Neuronal stem cell (in vitro differentiated cells): ENCODE measurements at regions not wholly inside any gene's neighbourhood (a gene's known extent, or its start where the extent isn't known, plus 50 kb on each side); places are given as distances from the start of the nearest gene placed in this dataset.
"Not testable (repeated sequence)": the region's sequence is repeated elsewhere in the genome, so short reads cannot be mapped to it uniquely, and the experiment has no call there.

Experiments
- DNase-seq: peaks from one replicate; pipeline ENCODE4 v3.0.0-alpha.2; 2013; ENCODE audit warnings: low spot score
- H2AFZ ChIP-seq: one replicate; pipeline ENCODE4 v1.6.1; 2013; ENCODE audit warnings: mild to moderate bottlenecking, low read length, inconsistent platforms
- H2AK5ac ChIP-seq: 2 replicates; pipeline ENCODE4 v1.6.1; 2013; ENCODE audit warnings: low read depth, mild to moderate bottlenecking, inconsistent platforms, low read length, moderate library complexity, mixed read lengths
- H2BK120ac ChIP-seq: 2 replicates; pipeline ENCODE4 v1.6.1; 2013; ENCODE audit warnings: low read depth, mild to moderate bottlenecking, inconsistent platforms, low read length, moderate library complexity, mixed read lengths
- H2BK12ac ChIP-seq: one replicate; pipeline ENCODE4 v1.6.1; 2013; ENCODE audit warnings: low read length, inconsistent platforms
- H2BK15ac ChIP-seq: 2 replicates; pipeline ENCODE4 v1.6.1; 2013; ENCODE audit warnings: mild to moderate bottlenecking, low read length, inconsistent platforms, mixed read lengths
- H2BK5ac ChIP-seq: one replicate; pipeline ENCODE4 v1.6.1; 2013; ENCODE audit warnings: inconsistent platforms, mild to moderate bottlenecking, low read length, moderate library complexity
- H3K14ac ChIP-seq: one replicate; pipeline ENCODE4 v1.6.1; 2013; ENCODE audit warnings: low read length, inconsistent platforms
- H3K18ac ChIP-seq: 2 replicates; pipeline ENCODE4 v1.6.1; 2013; ENCODE audit warnings: low read length, inconsistent platforms
- H3K23ac ChIP-seq: 2 replicates; pipeline ENCODE4 v1.6.1; 2013; ENCODE audit warnings: low read depth, mild to moderate bottlenecking, mixed read lengths, low read length, inconsistent platforms; ENCODE audit not compliant: poor library complexity
- H3K27ac ChIP-seq: replicated peaks from 3 replicates; pipeline ENCODE4 v1.5.1; 2013; ENCODE audit warnings: low read length, inconsistent platforms
- H3K27me3 ChIP-seq, 3 experiments: 2 replicates each; pipeline ENCODE4 v1.6.1; 2013; ENCODE audit warnings: low read length in 3 of 3, mild to moderate bottlenecking in 2 of 3, inconsistent platforms in 1 of 3, low read depth in 1 of 3, mixed read lengths in 1 of 3, moderate library complexity in 1 of 3; ENCODE audit not compliant: control insufficient read depth in 3 of 3, insufficient read depth in 3 of 3
- H3K36me3 ChIP-seq, 2 donors: replicated peaks in 1 of 2; 2 replicates each; pipeline ENCODE4 v1.6.1; 2013; ENCODE audit warnings: low read length in 2 of 2; ENCODE audit not compliant: control insufficient read depth in 2 of 2, insufficient read depth in 2 of 2
- H3K4ac ChIP-seq: 2 replicates; pipeline ENCODE4 v1.6.1; 2013; ENCODE audit warnings: inconsistent platforms, mild to moderate bottlenecking, low read length, moderate library complexity
- H3K4me1 ChIP-seq, 2 donors: 1 replicate in 1 of 2; 2 replicates in 1 of 2; pipeline ENCODE4 v1.6.1; 2013; ENCODE audit warnings: low read length in 2 of 2, low read depth in 1 of 2; ENCODE audit not compliant: control insufficient read depth in 2 of 2, insufficient read depth in 1 of 2
- H3K4me2 ChIP-seq: one replicate; pipeline ENCODE4 v1.6.1; 2013; ENCODE audit warnings: mild to moderate bottlenecking, low read length, inconsistent platforms; ENCODE audit not compliant: insufficient read depth, poor library complexity, severe bottlenecking
- H3K4me3 ChIP-seq, 2 donors: 2 replicates each; pipeline ENCODE4 v1.5.1; 2013; ENCODE audit warnings: low read length in 2 of 2, mild to moderate bottlenecking in 2 of 2, inconsistent platforms in 1 of 2, moderate library complexity in 1 of 2
- H3K79me1 ChIP-seq: one replicate; pipeline ENCODE4 v1.6.1; 2013; ENCODE audit warnings: low read depth, mild to moderate bottlenecking, inconsistent platforms, low read length, moderate library complexity
- H3K9ac ChIP-seq: one replicate; pipeline ENCODE4 v1.6.1; 2013; ENCODE audit warnings: mild to moderate bottlenecking, low read depth, low read length, inconsistent platforms; ENCODE audit not compliant: poor library complexity
- H3K9me3 ChIP-seq, 2 donors: replicated peaks in 1 of 2; 2 replicates each; pipeline versions ENCODE3 to v1.6.1; 2013; ENCODE audit warnings: low read length in 2 of 2, mild to moderate bottlenecking in 2 of 2, inconsistent platforms in 1 of 2, low read depth in 1 of 2, mixed read lengths in 1 of 2, moderate library complexity in 1 of 2; ENCODE audit not compliant: control insufficient read depth in 2 of 2, insufficient read depth in 1 of 2
- H4K8ac ChIP-seq: one replicate; pipeline ENCODE4 v1.6.1; 2013; ENCODE audit warnings: low read depth, mild to moderate bottlenecking, inconsistent platforms, low read length, moderate library complexity
- H4K91ac ChIP-seq: one replicate; pipeline ENCODE4 v1.6.1; 2013; ENCODE audit warnings: low read length, low read depth, mild to moderate bottlenecking, inconsistent platforms; ENCODE audit not compliant: poor library complexity
- WGBS, 2 donors: extraction: QIAGEN DNeasy Blood & Tissue Kit; methylation state at CpG; one replicate each; pipeline ENCODE4 v1.1.7; 2013; ENCODE audit warnings: missing lambda C conversion rate in 2 of 2, mixed read lengths in 1 of 2; ENCODE audit not compliant: insufficient read length in 2 of 2, insufficient replicate concordance in 1 of 2; ENCODE audit errors: extremely low coverage in 2 of 2; 5-methylcytosine and 5-hydroxymethylcytosine counted together

GRCh38 chr5:25441810-25442209 lies 797.0 kb upstream of the CDH10 start:
- Histone ChIP-seq H3K18ac (no peak overlapping the region), H3K36me3 (no peaks in the 10 kb centered on the region), H3K23ac (no peak overlapping the region), H3K4ac (no peak overlapping the region), H3K4me2 (no peak overlapping the region), H4K8ac (no peak overlapping the region), H3K4me3 (no peak overlapping the region), H3K27me3 (no peaks in the 10 kb centered on the region), H3K14ac (no peak overlapping the region), H2BK120ac (no peak overlapping the region), H3K27ac (no peak overlapping the region), H2AK5ac (no peak overlapping the region), H3K4me1 (no peaks in the 10 kb centered on the region), H3K9ac (no peak overlapping the region), H2BK15ac (no peak overlapping the region), H3K9me3 (no peaks in the 10 kb centered on the region), H2AFZ (no peak overlapping the region), H3K79me1 (no peaks in the 10 kb centered on the region), H2BK12ac (no peak overlapping the region), H4K91ac (no peak overlapping the region), H2BK5ac (no peak overlapping the region)
- DNase-seq = no peak
- WGBS, 2 donors = no CpG with 5 or more reads among the region's 4 CpGs

- no peak for DNase-seq
- WGBS, 2 donors = no CpG with 5 or more reads among the region's 5 CpGs
- no peak overlapping the region for H4K8ac ChIP-seq
- no peak overlapping the region for H3K9ac ChIP-seq
- no peaks in the 10 kb centered on the region for H3K9me3 ChIP-seq
- no peak overlapping the region for H3K4ac ChIP-seq
- no peaks in the 10 kb centered on the region for H3K36me3 ChIP-seq
- no peak overlapping the region for H2AK5ac ChIP-seq
- no peak overlapping the region for H2BK5ac ChIP-seq
- no peak overlapping the region for H4K91ac ChIP-seq
- H3K27me3 ChIP-seq = no peaks in the 10 kb centered on the region
- H3K18ac ChIP-seq = no peak overlapping the region
- no peak overlapping the region for H3K14ac ChIP-seq
- no peak overlapping the region for H3K4me3 ChIP-seq
- no peak overlapping the region for H2BK12ac ChIP-seq
- H3K23ac ChIP-seq = no peak overlapping the region
- H3K27ac ChIP-seq = no peak overlapping the region
- no peaks in the 10 kb centered on the region for H3K79me1 ChIP-seq
- H2BK120ac ChIP-seq = no peak overlapping the region
- H2BK15ac ChIP-seq = no peak overlapping the region
- H2AFZ ChIP-seq = no peak overlapping the region
- no peak overlapping the region for H3K4me2 ChIP-seq
- H3K4me1 ChIP-seq = no peaks in the 10 kb centered on the region
Measured at GRCh38 chr5:25439025-25439424, 794.2 kb upstream of the CDH10 start.

GRCh38 chr5:25438375-25438774 lies 793.6 kb upstream of the CDH10 start:
- H2AK5ac ChIP-seq, DNase-seq, H3K4me3 ChIP-seq, H3K9ac ChIP-seq, H2BK15ac ChIP-seq, H3K4ac ChIP-seq, H3K18ac ChIP-seq, H3K4me2 ChIP-seq, H3K23ac ChIP-seq, H3K79me1 ChIP-seq, H2AFZ ChIP-seq, H2BK120ac ChIP-seq, H3K4me1 ChIP-seq, H3K14ac ChIP-seq, H4K8ac ChIP-seq, H3K27me3 ChIP-seq, H3K36me3 ChIP-seq, H3K27ac ChIP-seq, H4K91ac ChIP-seq, H2BK5ac ChIP-seq, H2BK12ac ChIP-seq, H3K9me3 ChIP-seq: not testable (repeated sequence)
- WGBS, 2 donors = no CpG with 5 or more reads among the region's 6 CpGs

- H3K9ac ChIP-seq = no peak overlapping the region
- H4K91ac ChIP-seq = no peak overlapping the region
- H3K4me1 ChIP-seq = no peaks in the 10 kb centered on the region
- no peak overlapping the region for H3K18ac ChIP-seq
- H3K4ac ChIP-seq = no peak overlapping the region
- H2BK15ac ChIP-seq = no peak overlapping the region
- no peak overlapping the region for H2AK5ac ChIP-seq
- no peak for DNase-seq
- H3K27me3 ChIP-seq = no peaks in the 10 kb centered on the region
- no peak overlapping the region for H2BK120ac ChIP-seq
- no peak overlapping the region for H3K4me3 ChIP-seq
- no peak overlapping the region for H2BK12ac ChIP-seq
- no peaks in the 10 kb centered on the region for H3K9me3 ChIP-seq
- no peak overlapping the region for H4K8ac ChIP-seq
- no CpG with 5 or more reads among the region's 3 CpGs for WGBS, 2 donors
- H3K23ac ChIP-seq = no peak overlapping the region
- H3K36me3 ChIP-seq = no peaks in the 10 kb centered on the region
- H3K27ac ChIP-seq = no peak overlapping the region
- no peak overlapping the region for H2BK5ac ChIP-seq
- H3K4me2 ChIP-seq = no peak overlapping the region
- H3K14ac ChIP-seq = no peak overlapping the region
- H3K79me1 ChIP-seq = no peaks in the 10 kb centered on the region
- no peak overlapping the region for H2AFZ ChIP-seq
Measured at GRCh38 chr5:25436452-25436851, 791.7 kb upstream of the CDH10 start.
